HG03103 (cell line): ENCODE measurements at regions not wholly inside any gene's neighbourhood (a gene's known extent, or its start where the extent isn't known, plus 50 kb on each side); places are given as distances from the start of the nearest gene placed in this dataset.
"Not testable (repeated sequence)": the region's sequence is repeated elsewhere in the genome, so short reads cannot be mapped to it uniquely, and the experiment has no call there.

Experiments
- ATAC-seq: cut with Tn5 transposase; IDR thresholded peaks from one replicate; pipeline ENCODE4 v1.9.1; 2021; ENCODE audit warnings: low read depth; ENCODE audit not compliant: unreplicated experiment

DNA sequence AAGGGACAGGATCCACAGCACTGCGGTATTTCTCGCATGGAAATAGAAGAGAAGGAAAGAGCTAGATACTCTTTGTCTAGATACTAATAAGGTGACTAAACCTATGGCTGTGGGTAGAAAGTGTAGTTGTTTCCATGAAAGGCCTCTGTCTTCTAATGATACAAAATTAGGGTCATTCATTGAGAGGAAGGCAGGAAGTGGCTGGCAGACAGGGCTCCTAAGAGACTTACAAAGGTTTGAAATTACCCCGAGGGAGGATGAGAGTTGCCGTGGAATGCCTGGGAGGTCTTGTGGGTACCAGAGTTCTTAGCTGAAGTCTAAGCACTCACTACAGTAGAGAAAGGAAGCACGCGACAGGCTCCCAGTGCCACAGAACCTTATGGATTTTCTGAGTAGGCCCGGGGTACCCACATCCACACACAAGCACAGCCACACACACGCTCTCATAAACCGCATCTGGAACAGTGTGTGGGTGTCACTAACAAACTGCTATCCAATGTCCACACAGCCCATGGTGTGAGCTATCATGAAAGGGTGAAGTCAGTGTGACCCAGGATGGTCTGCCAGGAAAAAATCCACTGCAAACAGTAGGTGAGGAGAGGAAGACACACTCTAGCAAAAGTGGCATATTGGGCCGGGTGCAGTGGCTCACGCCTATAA, 221.4 kb downstream of the FAM43A start:
- ATAC-seq: no peak

DNA sequence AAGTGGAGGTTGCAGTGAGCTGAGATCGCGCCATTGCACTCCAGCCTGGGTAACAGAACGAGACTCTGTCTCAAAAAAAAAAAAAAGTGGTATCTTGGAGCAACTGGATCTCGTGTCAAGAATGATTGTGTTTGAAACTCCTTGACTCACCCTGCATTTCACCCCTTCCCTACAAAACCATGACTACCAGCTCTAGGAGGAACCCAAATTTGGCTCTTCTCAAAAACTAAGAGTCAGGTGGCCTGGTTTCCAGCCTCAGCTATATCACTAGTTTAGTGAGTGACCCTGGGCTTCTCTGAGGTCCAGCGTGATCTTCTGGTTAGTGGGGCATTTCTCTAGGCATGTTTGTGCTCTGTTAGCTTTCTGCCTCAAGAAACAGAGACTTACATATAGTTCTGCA, 222.1 kb downstream of the FAM43A start:
- no peak for ATAC-seq

DNA sequence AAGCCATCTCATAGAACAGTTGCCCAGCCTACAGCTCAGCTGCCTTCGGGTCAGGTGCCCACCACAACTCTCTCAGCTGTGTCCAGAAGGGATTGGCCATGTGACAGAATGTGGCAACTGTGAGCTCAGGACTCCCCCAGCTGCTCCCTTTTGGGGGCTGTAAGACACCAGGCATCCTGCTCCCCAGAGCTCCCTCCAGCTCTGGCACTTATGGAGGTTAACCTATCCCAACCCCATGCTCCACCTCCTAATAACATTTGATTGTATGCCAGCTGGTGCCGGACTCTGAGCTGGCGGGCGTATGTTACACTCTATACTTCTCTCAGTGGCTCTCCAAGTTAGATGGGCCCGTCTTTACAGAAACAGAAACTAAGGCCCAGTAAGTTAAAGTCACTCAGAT, 222.8 kb downstream of the FAM43A start:
- no peak for ATAC-seq

DNA sequence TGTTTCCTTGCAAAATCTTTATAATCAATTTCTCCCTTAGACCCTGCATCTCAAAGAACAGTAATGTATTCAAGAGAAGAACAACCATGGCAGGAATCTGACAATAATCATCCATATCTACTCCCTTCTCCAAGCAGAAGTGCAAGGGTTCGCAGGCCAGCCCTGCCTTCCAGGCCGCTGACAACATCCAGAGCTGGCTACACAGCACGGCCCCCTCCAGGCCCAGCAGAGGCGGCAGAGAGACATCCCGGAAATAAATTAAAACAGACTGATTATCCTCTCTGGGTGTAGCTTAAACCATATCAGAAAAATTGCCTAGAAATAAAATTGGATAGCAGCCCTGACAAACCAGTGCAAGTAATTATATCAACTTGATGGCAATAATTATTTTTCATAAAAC, 223.3 kb downstream of the FAM43A start:
- ATAC-seq: no peak

GRCh38 chr3:194910414-194910984, 224.8 kb downstream of the FAM43A start:
- no peak for ATAC-seq

- no peak for ATAC-seq
Measured at GRCh38 chr3:194913316-194913715, 227.6 kb downstream of the FAM43A start.

DNA sequence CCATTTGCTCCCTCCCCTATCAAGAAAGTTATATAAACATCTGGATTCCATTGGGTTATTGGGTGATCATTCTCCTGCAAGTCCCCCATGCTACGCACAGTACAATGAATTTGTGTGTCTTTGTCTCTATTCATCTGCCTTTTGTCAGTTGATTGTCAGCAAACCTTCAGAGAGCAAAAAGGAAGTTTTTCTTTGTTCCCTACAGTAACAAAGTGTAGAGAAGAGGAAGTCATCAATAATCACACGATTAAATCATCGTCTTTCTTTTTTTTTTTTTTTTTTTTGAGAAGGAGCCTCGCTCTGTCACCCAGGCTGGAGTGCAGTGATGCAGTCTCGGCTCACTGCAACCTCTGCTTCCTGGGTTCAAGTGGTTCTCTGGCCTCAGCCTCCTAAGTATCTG, 239.2 kb downstream of the FAM43A start:
- ATAC-seq: not testable (repeated sequence)

GRCh38 chr3:194925614-194926013, 239.9 kb downstream of the FAM43A start:
- ATAC-seq: no peak

- ATAC-seq: no peak
Measured at GRCh38 chr3:194928227-194928626, 242.5 kb downstream of the FAM43A start.

DNA sequence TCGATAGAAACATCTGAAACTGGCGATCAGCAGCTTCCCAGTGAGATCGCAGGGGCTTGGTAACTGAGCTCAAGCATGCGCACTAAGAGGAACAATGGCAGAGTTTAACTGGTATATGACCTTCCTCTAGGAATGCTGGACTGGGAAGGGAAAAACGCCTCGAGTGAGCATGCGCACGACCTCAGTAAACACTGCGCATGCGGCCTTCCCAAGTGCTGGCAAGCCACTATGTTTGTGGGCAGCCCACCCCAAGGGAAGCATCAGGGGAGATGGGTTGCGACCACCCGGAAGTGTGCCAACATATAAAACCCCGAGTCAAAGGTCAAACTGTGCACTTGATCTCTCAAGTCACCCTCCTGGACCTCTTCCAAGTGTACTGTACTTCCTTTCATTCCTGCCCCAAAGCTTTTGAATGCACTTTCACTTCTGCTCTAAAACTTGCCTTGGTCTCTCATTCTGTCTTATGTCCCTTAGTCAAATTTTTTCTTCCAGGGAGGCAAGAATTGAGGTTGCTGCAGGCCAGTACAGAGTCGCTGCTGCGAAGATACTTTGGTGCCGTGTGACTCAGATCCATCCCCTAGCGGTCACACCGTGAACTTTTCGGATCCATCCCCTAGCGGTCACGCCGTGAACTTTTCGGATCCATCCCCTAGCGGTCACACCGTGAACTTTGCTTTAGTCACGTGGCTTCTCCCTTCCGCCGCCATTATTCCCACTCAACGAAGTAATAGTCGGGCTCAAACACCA, 243.3 kb downstream of the FAM43A start:
- no peak for ATAC-seq

GRCh38 chr3:194929578-194929960, 243.9 kb downstream of the FAM43A start:
- no peak for ATAC-seq

DNA sequence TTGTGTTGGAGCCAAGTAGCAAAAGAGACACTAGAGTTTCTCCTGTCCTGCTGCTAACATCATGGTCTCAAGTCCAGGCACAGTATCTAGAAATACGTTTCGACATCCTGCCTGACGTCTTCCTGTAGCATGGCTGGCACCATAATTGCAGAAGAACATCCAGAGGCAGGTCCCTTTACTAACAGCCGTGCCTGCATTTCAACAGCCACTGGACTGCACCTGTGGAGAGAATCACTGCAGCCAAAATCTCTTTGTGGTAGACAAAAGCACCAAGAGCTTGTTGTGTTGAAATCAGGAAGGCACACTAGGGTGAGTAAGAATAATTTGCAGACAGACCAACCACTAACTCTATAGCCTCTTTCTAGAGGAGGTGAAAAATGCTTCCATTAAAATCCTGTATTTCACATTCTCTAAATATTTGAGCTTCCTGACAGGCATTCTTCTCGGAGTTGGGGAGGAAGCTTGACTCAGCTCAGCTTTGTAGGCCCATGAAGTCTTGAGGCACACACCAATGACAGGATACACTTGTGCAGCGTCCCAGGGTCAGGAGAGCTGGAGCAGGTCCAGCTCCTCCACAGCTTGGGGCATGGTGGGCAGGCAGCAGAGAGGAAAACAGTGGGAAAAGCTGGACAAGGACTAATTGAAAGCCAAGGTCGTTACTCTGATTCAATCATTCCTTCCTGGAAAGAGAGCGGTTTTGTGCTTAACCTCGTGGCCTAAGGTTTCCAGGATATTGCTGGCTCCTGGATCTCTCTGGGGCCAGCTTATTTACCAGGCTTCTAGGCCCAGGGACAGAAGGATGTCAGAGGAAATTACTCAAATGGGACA, 244.9 kb downstream of the FAM43A start:
- no peak for ATAC-seq

DNA sequence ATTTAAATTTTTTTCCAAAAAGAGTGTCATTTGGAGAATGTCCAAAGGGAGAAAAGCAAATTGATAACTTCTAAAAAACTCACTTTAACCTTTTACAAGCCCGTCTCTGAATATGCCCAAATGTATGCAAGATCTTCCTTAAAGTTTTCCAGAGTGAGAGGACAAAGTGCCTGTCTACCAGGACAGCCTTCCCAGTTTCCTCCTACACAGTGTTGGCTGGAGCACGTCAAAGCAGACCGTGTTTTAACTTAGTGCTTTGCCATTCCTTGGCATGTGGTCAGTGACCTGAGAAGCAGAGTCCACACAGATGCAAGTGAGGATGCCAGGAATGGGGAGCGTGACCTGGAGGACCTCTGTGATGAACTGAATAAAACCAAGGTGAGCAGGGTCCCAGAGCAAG, 245.7 kb downstream of the FAM43A start:
- ATAC-seq: no peak

GRCh38 chr3:194931865-194932264, 246.2 kb downstream of the FAM43A start:
- no peak for ATAC-seq

DNA sequence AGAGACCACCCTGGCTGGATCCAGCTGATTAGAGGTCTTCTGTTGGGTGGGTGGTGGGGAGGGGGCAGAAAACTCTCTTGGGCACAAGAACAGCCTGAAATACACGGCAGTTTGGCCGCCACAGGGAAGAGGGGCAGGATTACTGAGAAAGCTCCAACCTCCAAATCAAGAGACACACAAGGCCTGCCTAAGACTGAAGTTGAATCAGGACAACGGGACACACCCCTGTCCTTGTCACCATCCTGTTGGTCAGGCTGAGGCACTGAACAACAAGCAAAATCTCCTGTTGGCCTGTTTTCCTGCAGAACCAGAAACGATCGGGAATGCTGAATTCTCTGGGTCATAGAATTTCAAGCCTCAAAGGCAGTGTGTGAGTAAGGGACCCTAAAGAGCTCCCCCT, 247.8 kb downstream of the FAM43A start:
- no peak for ATAC-seq

DNA sequence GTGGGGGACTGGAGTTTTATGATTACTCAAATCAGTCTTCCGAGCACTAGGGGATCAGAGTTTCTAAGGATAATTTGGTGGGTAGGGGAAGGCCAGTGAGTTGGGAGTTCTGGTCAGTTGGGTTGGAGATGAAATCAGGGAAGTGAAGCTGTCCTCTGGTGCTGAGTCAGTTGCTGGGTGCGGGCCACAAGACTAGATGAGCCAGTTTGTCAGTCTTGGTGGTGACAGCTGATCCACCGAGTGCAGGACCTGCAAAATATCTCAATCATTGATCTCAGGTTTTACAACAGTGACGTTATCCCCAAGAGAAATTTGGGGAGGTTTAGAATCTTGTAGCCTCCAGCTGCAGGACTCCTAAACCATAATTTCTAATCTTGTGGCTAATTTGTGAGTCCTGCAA, 249.4 kb downstream of the FAM43A start:
- ATAC-seq: no peak

DNA sequence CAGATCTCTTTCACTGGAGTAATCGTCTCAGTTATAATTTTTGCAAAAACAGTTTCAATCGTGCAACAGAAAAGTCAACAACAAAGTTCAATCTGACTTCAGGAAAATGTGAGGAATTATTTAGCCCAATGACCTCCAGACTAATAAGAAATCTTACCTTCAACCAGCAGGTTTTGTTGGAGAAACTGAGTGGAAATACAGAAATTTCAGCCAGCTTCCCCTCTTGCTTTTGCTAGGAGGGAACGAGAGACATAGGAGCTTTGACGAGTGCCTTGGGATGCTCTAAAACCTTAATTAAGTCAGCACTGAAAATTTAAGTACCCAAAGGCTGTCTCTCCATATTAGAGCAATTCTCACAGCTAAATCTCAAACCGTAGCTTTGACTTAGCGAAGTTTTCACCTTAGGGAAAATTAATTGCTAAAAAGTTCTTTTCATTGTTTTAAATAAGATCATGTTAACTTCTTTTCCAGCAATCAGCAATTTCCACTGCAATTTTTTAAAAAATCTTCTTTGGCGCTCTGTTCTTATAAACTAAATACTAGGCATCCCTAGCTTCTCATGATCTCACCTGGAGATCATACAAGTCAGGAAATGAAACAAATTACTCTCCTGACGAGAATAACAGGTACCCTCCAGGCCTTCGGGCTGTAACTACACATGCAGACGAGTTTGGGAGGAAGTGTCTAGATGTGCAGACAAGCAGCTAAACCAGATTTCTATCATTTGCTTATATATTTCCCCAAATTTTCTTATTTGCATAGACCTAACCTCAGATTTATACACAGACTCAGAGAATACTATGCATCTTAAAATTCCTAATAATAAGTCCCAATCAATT, 250.2 kb downstream of the FAM43A start:
- no peak for ATAC-seq

DNA sequence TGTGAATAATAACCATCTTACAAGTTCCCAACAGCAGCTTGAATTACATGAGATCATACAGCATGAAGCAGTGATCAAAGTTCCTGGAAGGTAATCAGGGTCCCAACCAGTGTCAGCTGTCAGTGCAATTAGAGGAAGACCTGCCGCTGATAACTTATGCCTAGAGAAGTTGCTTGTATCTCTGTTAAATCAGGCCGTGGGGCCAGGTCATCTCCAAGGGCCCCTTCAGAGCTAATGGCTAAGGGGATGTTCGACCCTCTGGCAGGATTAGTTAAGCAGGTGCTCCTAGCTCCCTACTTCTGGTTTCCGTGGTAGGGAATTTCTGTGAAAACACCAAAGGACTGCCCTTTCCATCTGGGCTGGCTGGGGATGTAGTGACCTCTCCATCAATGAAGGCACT, 251.0 kb downstream of the FAM43A start:
- no peak for ATAC-seq

GRCh38 chr3:194937144-194937543, 251.5 kb downstream of the FAM43A start:
- no peak for ATAC-seq

GRCh38 chr3:194937882-194938321, 252.2 kb downstream of the FAM43A start:
- no peak for ATAC-seq
